ENCODE measurements at regions not wholly inside any gene's neighbourhood (a gene's known extent, or its start where the extent isn't known, plus 50 kb on each side); places are given as distances from the start of the nearest gene placed in this dataset.
"Not testable (repeated sequence)": the region's sequence is repeated elsewhere in the genome, so short reads cannot be mapped to it uniquely, and the experiment has no call there.

- H3K27ac Mint-ChIP-seq: no peak overlapping the region
Observed at GRCh38 chr2:234269769-234270204, 219.3 kb downstream of the SPP2 start.

GRCh38 chr2:234267534-234267933 lies 217.0 kb downstream of the SPP2 start:
- Mint-ChIP-seq H3K9me3 (no peaks in the 10 kb centered on the region), H3K36me3 (no peaks in the 10 kb centered on the region), H3K27ac (no peak overlapping the region)
- DNase-seq (ENCODE audit: low spot score in 2 of 2) (no peak), ATAC-seq (no peak)

More at GRCh38 chr2:234269769-234270204, 219.3 kb downstream of the SPP2 start:
- H3K9me3 Mint-ChIP-seq: peaks cover 0 to 5% of the 10 kb centered on the region in 2 donors
- peaks cover 0 to 4% of the 10 kb centered on the region in 2 donors for H3K36me3 Mint-ChIP-seq
- DNase-seq (ENCODE audit: low spot score in 2 of 2) (no peak), ATAC-seq (no peak)

- H3K9me3 Mint-ChIP-seq: no peaks in the 10 kb centered on the region
- DNase-seq (ENCODE audit: low spot score in 2 of 2) (no peak), ATAC-seq (no peak)
- H3K36me3 Mint-ChIP-seq: no peaks in the 10 kb centered on the region
- no peak overlapping the region for H3K27ac Mint-ChIP-seq
Observed at GRCh38 chr2:234266952-234267351, 216.4 kb downstream of the SPP2 start.

DNA sequence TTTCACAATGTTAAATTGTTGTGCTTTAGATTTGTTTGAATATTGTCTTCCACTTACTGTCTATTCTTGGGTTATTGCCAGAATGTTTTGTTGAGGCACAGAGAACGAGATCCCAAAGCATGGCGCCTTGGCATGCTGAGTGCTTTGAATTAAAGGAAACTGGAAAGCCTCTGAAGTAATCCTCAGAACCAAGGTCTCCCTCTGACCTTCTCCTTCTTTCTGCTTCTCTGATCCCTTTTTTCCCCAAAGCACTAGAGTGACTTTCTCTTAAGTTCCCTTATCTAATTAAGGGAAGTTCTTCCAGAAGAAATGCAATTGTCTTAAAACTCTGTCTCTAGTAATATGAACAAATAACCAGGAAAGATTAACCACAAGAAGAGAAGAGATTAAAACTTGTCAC lies 214.7 kb downstream of the SPP2 start:
- H3K9me3 Mint-ChIP-seq: no peaks in the 10 kb centered on the region
- H3K27ac Mint-ChIP-seq: no peak overlapping the region
- H3K36me3 Mint-ChIP-seq: no peaks in the 10 kb centered on the region
- ATAC-seq (no peak), DNase-seq (ENCODE audit: low spot score in 2 of 2) (no peak)

DNA sequence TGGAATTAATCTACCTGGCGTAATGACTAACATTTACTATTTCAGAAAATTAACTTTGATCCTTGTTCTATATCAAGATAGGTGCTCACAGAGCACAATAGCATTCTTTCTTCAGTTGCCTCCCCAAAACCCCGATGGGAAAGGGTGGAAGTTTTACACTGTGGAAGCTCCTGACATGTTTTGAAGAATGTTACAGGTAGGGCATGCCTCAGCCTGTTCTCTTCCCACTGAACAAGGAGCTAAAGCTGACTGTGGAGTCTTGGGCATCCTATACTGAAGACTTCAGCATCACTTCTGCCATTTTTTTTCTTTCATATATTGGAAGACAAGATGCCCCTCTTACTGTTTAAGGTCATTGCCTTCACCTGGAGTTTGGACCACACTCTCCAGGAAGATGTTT lies 211.2 kb downstream of the SPP2 start:
- Mint-ChIP-seq H3K36me3 (no peaks in the 10 kb centered on the region), H3K9me3 (peaks cover 0 to 4% of the 10 kb centered on the region in 2 donors), H3K27ac (no peak overlapping the region)
- ATAC-seq (no peak), DNase-seq (ENCODE audit: low spot score in 2 of 2) (no peak)

DNA sequence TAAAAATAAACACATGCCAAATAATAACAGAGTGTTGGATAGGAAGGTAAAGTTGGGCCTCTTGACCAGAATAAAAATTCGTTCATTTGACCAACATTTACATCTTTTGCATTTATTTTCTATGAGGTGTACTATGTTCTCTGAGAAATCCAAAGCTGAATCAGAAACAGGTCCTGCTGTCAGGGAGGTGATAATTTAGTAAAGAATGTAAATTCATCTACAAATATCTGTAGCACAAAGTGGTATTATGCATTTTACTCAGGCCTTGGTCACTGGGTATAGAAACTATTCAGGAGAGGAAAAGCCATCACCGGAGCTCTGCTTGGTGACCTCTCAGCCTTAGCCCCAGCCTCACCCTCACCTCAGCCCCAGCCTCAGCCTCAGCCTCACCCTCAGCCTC lies 208.9 kb downstream of the SPP2 start:
- Mint-ChIP-seq H3K36me3 (no peaks in the 10 kb centered on the region), H3K27ac (no peak overlapping the region), H3K9me3 (peaks cover 0 to 4% of the 10 kb centered on the region in 2 donors)
- DNase-seq (ENCODE audit: low spot score in 2 of 2) (no peak), ATAC-seq (no peak)

DNA sequence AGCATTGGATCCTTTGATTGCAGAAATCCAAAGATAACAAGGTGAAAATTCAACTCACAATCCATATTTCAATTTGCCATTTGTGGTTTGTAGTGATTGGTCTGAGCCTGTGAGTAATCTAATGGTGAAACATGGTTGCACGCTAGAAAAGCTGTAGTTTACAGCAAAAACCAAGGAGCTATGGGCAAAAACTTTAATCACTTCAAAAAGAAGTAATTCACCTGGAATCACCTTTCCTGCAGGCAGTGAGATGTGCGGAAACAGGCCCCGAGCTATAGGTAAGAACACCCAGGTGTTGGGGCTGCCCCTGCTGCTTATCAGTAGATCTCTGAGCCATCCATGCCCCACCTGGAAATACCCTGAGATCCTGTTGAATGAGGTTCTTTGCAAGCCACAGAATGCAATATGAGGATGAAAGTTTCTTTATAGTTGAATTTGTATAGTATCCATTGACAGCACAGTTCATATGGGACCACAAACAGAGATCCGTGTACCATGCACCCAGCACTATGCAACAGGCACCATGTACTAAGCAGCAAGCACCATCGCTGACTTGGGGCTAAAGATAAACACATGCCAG lies 208.2 kb downstream of the SPP2 start:
- DNase-seq (ENCODE audit: low spot score in 2 of 2): no peak
- Mint-ChIP-seq H3K9me3 (peaks cover 0 to 4% of the 10 kb centered on the region in 2 donors), H3K27ac (peak overlapping the region in 1 of 2 donors; percentile 4), H3K36me3 (no peaks in the 10 kb centered on the region)
- ATAC-seq: peak; percentile 60 to 61

DNA sequence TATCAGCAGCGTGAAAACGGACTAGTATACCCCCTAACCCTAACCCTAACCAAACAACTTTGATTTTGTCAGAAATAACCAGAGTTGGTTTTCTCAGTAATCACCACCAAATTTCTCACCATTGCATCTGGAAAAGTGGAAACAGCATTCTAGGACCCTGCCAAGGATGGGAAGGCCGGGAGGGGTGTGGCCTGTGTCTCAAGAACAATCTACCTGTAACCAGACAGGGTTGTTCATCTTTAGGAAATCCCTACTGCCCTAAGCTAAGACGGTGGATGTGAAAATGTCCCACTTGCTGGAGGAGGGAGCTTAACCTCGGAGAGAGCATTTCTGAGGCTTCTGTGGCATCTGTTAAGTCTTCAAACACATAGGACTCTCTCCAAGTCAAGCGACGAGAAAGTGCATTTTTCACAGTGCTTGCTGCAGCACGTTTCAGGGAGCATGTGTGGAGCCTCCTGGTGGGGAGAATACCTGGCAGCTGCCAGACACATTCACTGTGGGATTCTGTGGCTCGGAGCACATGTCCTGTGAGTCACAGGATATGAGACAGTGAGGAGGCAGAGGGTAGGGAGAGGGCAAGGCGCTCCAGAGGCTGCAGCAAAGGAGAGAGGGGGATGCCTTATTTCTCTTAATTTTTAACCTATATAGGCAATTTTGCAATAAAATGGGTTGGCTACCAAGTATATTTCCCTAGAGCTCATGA lies 207.5 kb downstream of the SPP2 start:
- DNase-seq (ENCODE audit: low spot score in 2 of 2) (peak; percentile 10 to 68), ATAC-seq (peak; percentile 91 to 92)
- H3K9me3 Mint-ChIP-seq: peaks cover 0 to 4% of the 10 kb centered on the region in 2 donors
- H3K36me3 Mint-ChIP-seq: no peaks in the 10 kb centered on the region
- H3K27ac Mint-ChIP-seq: peak overlapping the region in 1 of 2 donors; percentile 4

GRCh38 chr2:234256516-234256915 lies 206.0 kb downstream of the SPP2 start:
- ATAC-seq (no peak), DNase-seq (ENCODE audit: low spot score in 2 of 2) (no peak)
- peaks cover 0 to 4% of the 10 kb centered on the region in 2 donors for H3K9me3 Mint-ChIP-seq
- H3K27ac Mint-ChIP-seq: no peak overlapping the region
- no peaks in the 10 kb centered on the region for H3K36me3 Mint-ChIP-seq

DNA sequence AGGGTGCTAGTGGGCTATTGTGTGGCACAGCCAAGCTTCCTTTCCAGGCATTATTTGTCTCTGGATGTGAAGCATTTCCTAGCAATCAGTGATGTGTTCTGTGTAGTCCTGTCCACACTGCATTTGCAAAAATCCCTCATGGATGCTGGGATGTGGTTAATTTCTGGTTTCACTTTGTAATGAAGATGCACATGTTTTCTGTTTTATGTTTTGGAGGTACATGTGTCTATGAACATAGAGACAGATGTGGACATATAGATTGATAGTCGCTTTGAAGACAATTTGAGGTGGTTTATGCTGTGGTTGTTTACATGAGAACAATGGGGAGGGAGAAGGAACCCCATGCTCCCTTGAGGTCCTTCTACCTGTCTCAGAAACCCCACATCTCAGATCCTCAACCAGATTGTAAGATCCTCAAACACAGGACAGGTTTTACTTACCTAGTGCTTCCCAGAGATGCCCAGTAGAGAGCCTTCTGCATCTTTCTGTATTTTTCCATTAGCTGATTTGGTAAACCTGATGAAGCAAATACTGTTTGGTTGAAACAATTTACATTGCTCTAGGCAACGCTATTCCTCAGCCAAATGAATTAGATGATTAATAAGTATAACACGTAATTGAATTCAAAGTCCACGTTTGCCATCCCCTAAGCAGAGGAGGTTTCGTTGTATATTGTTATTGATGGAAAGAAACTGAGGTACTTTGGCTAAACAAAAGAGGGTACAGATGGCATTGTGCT lies 204.4 kb downstream of the SPP2 start:
- DNase-seq (ENCODE audit: low spot score in 2 of 2) (no peak), ATAC-seq (no peak)
- Mint-ChIP-seq H3K27ac (no peak overlapping the region), H3K9me3 (peaks cover 0 to 4% of the 10 kb centered on the region in 2 donors), H3K36me3 (no peaks in the 10 kb centered on the region)

DNA sequence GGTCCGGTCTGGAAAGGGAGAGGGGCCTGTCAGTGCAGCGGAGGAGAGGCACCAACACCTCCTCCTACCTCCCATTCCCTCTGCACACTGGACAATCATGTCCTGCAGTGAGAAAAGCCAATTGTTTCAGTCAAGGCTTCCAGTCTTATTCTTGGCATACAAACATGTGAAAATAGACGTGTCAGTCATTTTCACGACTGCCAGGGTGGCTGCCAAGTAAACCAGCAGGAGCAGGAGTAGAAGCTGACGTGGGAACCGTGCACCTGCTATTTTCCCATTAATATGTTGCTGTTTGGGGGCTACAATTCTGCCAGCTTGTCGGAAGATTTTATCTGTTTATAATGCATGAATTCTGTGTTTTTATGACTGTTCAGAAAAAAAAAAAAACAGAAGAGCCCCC lies 202.3 kb downstream of the SPP2 start:
- H3K27ac Mint-ChIP-seq: no peak overlapping the region

GRCh38 chr2:234251326-234252271 lies 201.1 kb downstream of the SPP2 start:
- no peak overlapping the region for H3K27ac Mint-ChIP-seq
- no peak for DNase-seq (ENCODE audit: low spot score in 2 of 2)
- H3K9me3 Mint-ChIP-seq: no peaks in the 10 kb centered on the region
- ATAC-seq: no peak
- no peaks in the 10 kb centered on the region for H3K36me3 Mint-ChIP-seq

More for the DNA sequence above, 202.3 kb downstream of the SPP2 start:
- ATAC-seq (no peak), DNase-seq (ENCODE audit: low spot score in 2 of 2) (no peak)
- peaks cover 0 to 4% of the 10 kb centered on the region in 2 donors for H3K9me3 Mint-ChIP-seq
- no peaks in the 10 kb centered on the region for H3K36me3 Mint-ChIP-seq

DNA sequence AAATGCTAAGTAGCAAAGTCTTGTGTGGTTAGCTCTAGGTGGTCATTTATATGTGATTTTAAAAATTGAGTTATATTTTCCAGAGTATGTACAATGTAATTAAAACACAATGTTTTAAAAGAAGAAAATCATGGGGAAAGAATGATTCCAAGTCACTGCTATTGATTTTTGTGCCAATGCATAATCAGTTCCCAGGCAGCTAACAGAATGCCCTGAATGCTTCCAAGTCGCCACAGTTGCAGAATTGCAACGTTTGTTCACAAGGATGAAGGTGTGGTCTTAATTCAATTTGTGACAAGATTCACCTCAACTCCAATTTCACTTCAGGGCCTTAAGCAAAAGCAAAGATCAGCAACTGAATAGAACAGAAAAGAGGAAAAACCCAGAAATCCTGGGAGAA lies 200.4 kb downstream of the SPP2 start:
- Mint-ChIP-seq H3K36me3 (no peaks in the 10 kb centered on the region), H3K9me3 (no peaks in the 10 kb centered on the region), H3K27ac (no peak overlapping the region)
- DNase-seq (ENCODE audit: low spot score in 2 of 2) (no peak), ATAC-seq (no peak)

GRCh38 chr2:234249873-234250272 lies 199.4 kb downstream of the SPP2 start:
- H3K27ac Mint-ChIP-seq: no peak overlapping the region
- ATAC-seq (no peak), DNase-seq (ENCODE audit: low spot score in 2 of 2) (no peak)
- no peaks in the 10 kb centered on the region for H3K9me3 Mint-ChIP-seq
- H3K36me3 Mint-ChIP-seq: no peaks in the 10 kb centered on the region

DNA sequence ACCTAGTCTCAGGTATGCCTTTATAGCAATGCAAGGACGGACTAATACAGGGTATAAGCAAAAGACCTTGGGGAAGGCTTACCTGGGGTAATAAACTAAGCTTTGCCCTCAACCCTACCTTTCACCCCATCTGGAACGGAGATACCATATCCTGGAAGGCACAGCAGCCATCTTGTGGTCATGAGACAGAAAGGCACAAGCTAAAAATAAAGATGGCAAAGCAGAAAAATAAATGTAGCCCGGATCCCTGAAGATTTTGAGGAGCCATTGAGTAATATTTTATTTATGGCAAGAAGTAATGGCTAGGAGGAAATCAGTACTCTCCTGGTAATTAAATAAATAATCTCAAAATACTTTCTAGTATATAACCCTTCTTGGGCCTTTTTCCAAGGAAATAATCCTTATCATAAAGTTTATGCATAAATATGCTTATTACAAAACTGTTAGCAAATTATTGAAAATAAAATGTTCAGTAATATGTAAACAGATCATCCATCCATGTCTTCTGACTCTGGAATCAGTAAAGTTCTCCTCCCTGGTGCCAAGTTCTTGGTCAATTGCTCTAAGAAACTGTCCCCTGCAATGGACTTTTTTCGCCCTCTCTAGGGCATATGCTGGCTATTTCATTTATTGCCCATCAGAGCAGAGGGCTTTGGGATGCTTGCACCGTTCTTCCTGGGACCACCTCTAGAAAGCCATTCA lies 198.7 kb downstream of the SPP2 start:
- no peaks in the 10 kb centered on the region for H3K9me3 Mint-ChIP-seq
- peak overlapping the region in 1 of 2 donors; percentile 3 for H3K27ac Mint-ChIP-seq
- no peaks in the 10 kb centered on the region for H3K36me3 Mint-ChIP-seq
- DNase-seq (ENCODE audit: low spot score in 2 of 2): no peak
- no peak for ATAC-seq

DNA sequence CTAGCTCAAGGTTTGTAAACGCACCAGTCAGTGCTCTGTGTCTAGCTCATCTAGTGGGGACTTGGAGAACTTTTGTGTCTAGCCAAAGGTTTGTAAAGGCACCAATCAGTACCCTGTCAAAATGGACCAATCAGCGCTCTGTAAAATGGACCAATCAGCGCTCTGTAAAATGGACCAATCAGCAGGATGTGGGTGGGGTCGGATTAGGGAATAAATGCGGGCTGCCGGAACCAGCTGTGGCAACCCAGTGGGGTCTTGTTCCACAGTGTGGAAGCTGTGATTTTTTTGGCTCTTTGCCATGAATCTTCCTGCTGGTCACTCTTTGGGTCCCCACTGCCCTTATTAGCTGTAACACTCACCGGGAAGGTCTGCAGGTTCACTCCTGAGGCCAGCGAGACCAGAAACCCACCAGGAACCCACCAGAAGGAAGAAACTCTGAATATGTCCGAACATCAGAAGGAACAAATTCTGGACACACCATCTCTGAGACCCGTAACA lies 197.8 kb downstream of the SPP2 start:
- DNase-seq (ENCODE audit: low spot score in 2 of 2); H3K27ac Mint-ChIP-seq; H3K9me3 Mint-ChIP-seq; ATAC-seq; H3K36me3 Mint-ChIP-seq: not testable (repeated sequence)

Data from activated naive CD4-positive, alpha-beta T cell treated with anti-CD3 and anti-CD28 coated beads, Interleukin-2, amount 50 U/mL, for 72 hours (primary cell).